GM12878 (cell line): ENCODE measurements at regions not wholly inside any gene's neighbourhood (a gene's known extent, or its start where the extent isn't known, plus 50 kb on each side); places are given as distances from the start of the nearest gene placed in this dataset.

Experiments
- ATAC-seq: fragments of 200-7000 bp; cut with Tn5 transposase; 3 replicates; pipeline ENCODE4 v1.9.1; 2020; ENCODE audit warnings: mild to moderate bottlenecking, moderate library complexity
- BruUV-seq: library from RNA; stranded (reverse); fragments of 400-500 nt; replicated peaks from 2 replicates; lab custom pipeline; 2021; lab: Mats Ljungman, UMichigan
- CTCF ChIA-PET: fragments of 300-600 bp; sonication (Branson Sonifier 250); formaldehyde crosslinking; extraction: SDS; loops from one replicate; lab custom pipeline; 2021; ENCODE audit warnings: inconsistent platforms; lab: Yijun Ruan, JAX
- POLR2A ChIA-PET: fragments of 350-600 bp; formaldehyde crosslinking; extraction: SDS; loops from one replicate; lab custom pipeline; 2021; ENCODE audit warnings: inconsistent platforms; lab: Charles Lee
- RAD21 ChIA-PET: fragments of 300-600 bp; sonication (Branson Sonifier 250); formaldehyde crosslinking; loops from one replicate; lab custom pipeline; 2023; ENCODE audit warnings: antibody characterized with exemption; ENCODE audit not compliant: unreplicated experiment; lab: Charles Lee
- SMC1A ChIA-PET: fragments of 300-600 bp; sonication (Branson Sonifier 250); formaldehyde crosslinking; loops from one replicate; lab custom pipeline; 2023; ENCODE audit not compliant: unreplicated experiment, uncharacterized antibody; lab: Charles Lee
- DNase-seq: peaks from one replicate; pipeline ENCODE4 v3.0.0-alpha.2; 2011; ENCODE audit warnings: low read depth, low spot score
- FAIRE-seq: peaks from 3 replicates; lab custom pipeline; 2011; peaks lifted over from hg19 to GRCh38; lab: Jason Lieb, UNC
- H2AFZ ChIP-seq: 2 replicates; pipeline ENCODE4 v1.6.0; 2011; ENCODE audit warnings: low read depth, low read length, control low read depth; ENCODE audit not compliant: control insufficient read depth
- H3K27ac ChIP-seq: 2 replicates; pipeline ENCODE4 v1.5.1; 2011; ENCODE audit warnings: control low read depth; ENCODE audit not compliant: control insufficient read depth, insufficient read depth
- H3K27me3 ChIP-seq, 2 experiments: replicated peaks in 1 of 2; 2 replicates each; pipeline versions ENCODE4 v1.6.0 to v1.6.1; 2011; ENCODE audit warnings: low read length in 1 of 2; ENCODE audit not compliant: control insufficient read depth in 2 of 2, insufficient read depth in 2 of 2
- H3K36me3 ChIP-seq, 2 experiments: 2 replicates each; pipeline ENCODE4 v1.5.1; 2011; ENCODE audit warnings: low read length in 1 of 2; ENCODE audit not compliant: control insufficient read depth in 2 of 2, insufficient read depth in 2 of 2
- H3K4me1 ChIP-seq: 2 replicates; pipeline ENCODE4 v1.6.1; 2011; ENCODE audit warnings: mild to moderate bottlenecking, low read length, moderate library complexity, mixed read lengths; ENCODE audit not compliant: control insufficient read depth, insufficient read depth
- H3K4me2 ChIP-seq: 2 replicates; pipeline ENCODE4 v1.6.0; 2011; ENCODE audit warnings: control low read depth; ENCODE audit not compliant: control insufficient read depth, insufficient read depth
- H3K4me3 ChIP-seq: fragments of 200-600 bp; sonication (generic); 2 replicates; pipeline ENCODE4 v1.5.1; 2016
- H3K79me2 ChIP-seq: 2 replicates; pipeline ENCODE4 v1.6.0; 2011; ENCODE audit warnings: low read length; ENCODE audit not compliant: control insufficient read depth, insufficient read depth
- H3K9ac ChIP-seq: 2 replicates; pipeline ENCODE4 v1.8.0; 2011; ENCODE audit warnings: low read length, control low read depth, mixed read lengths; ENCODE audit not compliant: control insufficient read depth, insufficient read depth
- H3K9me3 ChIP-seq: replicated peaks from 3 replicates; pipeline ENCODE4 v1.5.1; 2011; ENCODE audit warnings: mild to moderate bottlenecking, low read length; ENCODE audit not compliant: control insufficient read depth, insufficient read depth
- H4K20me1 ChIP-seq: 2 replicates; pipeline ENCODE4 v1.6.0; 2011; ENCODE audit not compliant: control insufficient read depth, insufficient read depth
- CBX3 ChIP-seq: fragments of 200-600 bp; sonication (generic); IDR thresholded peaks from 2 replicates; pipeline ENCODE4 v1.6.1; 2016; ENCODE audit warnings: low read depth, borderline replicate concordance
- CHD1 ChIP-seq: IDR thresholded peaks from 2 replicates; pipeline ENCODE4 v1.6.1; 2012; ENCODE audit warnings: low read depth, low read length, improper control_type of control experiment
- ZNF384 ChIP-seq: IDR thresholded peaks from 2 replicates; pipeline ENCODE4 v1.6.1; 2012; ENCODE audit warnings: low read depth, mild to moderate bottlenecking, low read length, improper control_type of control experiment, borderline replicate concordance
- WGBS: methylation state at CpG from one replicate; pipeline ENCODE4 v1.1.6; 2016; ENCODE audit warnings: low lambda C conversion rate; ENCODE audit not compliant: insufficient replicate concordance, insufficient coverage; ENCODE audit errors: missing lambda C conversion rate; 5-methylcytosine and 5-hydroxymethylcytosine counted together
- in situ Hi-C: fragments of 300-500 bp; cut with MboI; formaldehyde crosslinking; loops from 9 replicates; pipeline ENCODE4 v1.14.3; 2018; ENCODE audit warnings: mixed read lengths
- intact Hi-C: fragments of 100-400 bp; cut with micrococcal nuclease; formaldehyde crosslinking; loops from one replicate; pipeline ENCODE4 v1.14.2; 2022; ENCODE audit not compliant: unreplicated experiment

DNA sequence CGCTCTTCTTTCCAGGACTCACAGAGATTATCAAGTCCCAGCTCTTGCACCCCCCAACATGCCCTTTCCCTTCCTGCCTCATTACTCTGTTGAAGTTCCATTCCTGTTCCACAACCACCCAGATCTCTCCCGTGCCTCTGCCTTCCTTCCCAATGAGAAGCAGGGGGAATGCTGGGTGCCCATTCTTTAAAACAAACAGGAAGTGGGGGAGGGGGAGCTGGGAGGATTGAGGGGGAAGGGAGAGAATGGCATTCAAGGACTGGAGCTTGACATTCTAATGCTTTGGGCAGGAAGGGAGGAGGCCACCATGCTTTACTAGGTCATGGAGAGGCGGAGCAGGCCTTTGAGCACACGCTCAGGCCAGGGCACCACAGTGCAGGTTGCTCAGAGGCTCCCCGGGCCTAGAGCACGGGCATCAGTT is 150.3 kb upstream of the IRF2BP2 start:
- DNase-seq (no peak), FAIRE-seq (no peak), ATAC-seq (no peak)
- Histone ChIP-seq H3K4me2 (no peak overlapping the region), H3K9me3 (no peaks in the 10 kb centered on the region), H3K4me3 (no peak overlapping the region), H4K20me1 (no peaks in the 10 kb centered on the region), H3K27ac (no peak overlapping the region), H3K27me3 (no peaks in the 10 kb centered on the region), H3K79me2 (no peaks in the 10 kb centered on the region), H3K9ac (no peak overlapping the region), H2AFZ (no peak overlapping the region), H3K36me3 (no peaks in the 10 kb centered on the region), H3K4me1 (peaks cover 6% of the 10 kb centered on the region)
- WGBS = 64% methylated on average over 6 of the region's 6 CpGs
- intact Hi-C loops (no loop called here), in situ Hi-C loops (no loop called here)
- ChIA-PET POLR2A (no interaction called here), RAD21 (no interaction called here), SMC1A (interaction anchor here (1.1 to 1.6 kb wide), 2 partner anchors 8 to 23 kb away, joined by 3 read pairs; no protein-coding TSS in a partner anchor), CTCF (no interaction called here)
- BruUV-seq = no TSS peak
- TF ChIP-seq CHD1 = no peak
- TF ChIP-seq CBX3 = no peak

DNA sequence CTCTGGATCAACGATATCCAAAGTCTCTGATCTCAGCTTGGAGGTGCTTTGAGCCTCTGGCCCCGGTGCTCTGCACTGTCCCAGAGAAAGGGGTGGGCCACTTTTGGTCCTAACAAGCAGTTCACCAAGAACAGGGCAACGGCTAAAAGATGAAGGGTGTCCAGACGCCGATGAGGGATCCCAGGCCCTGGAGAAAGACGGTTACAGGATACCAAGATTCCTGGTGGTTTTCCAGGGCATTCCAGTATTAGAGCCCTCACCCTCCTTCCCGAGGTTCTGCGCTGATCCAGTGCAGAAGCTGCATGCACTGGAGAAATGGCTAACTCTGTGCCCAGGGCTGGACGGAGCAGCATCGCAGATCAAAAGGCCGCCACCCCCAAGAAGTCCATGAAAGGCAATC is 149.9 kb upstream of the IRF2BP2 start:
- Histone ChIP-seq H4K20me1 (no peaks in the 10 kb centered on the region), H3K27ac (no peak overlapping the region), H3K79me2 (no peaks in the 10 kb centered on the region), H3K9me3 (no peaks in the 10 kb centered on the region), H3K4me3 (no peak overlapping the region), H3K4me1 (peaks cover 6% of the 10 kb centered on the region), H3K9ac (no peak overlapping the region), H3K4me2 (no peak overlapping the region), H2AFZ (no peak overlapping the region), H3K27me3 (no peaks in the 10 kb centered on the region), H3K36me3 (no peaks in the 10 kb centered on the region)
- CTCF ChIA-PET = no interaction called here
- no peak for FAIRE-seq
- ATAC-seq = no peak
- RAD21 ChIA-PET = no interaction called here
- SMC1A ChIA-PET = interaction anchor here (1.1 to 1.6 kb wide), 2 partner anchors 8 to 23 kb away, joined by 3 read pairs; no protein-coding TSS in a partner anchor
- DNase-seq = no peak
- POLR2A ChIA-PET = no interaction called here
- WGBS = 74% methylated on average over 11 of the region's 11 CpGs
- BruUV-seq = no TSS peak
- in situ Hi-C loops = no loop called here
- no peak for TF ChIP-seq ZNF384
- intact Hi-C loops = no loop called here
